Loucy (cell line): ENCODE measurements at regions not wholly inside any gene's neighbourhood (a gene's known extent, or its start where the extent isn't known, plus 50 kb on each side); places are given as distances from the start of the nearest gene placed in this dataset.

Experiments
- H2AFZ ChIP-seq: fragments of 200-600 bp; sonication (generic); 2 replicates; pipeline ENCODE4 v1.6.0; 2016; ENCODE audit warnings: antibody characterized with exemption, mild to moderate bottlenecking, low read length, moderate library complexity
- H3F3A ChIP-seq: fragments of 200-600 bp; 2 replicates; pipeline ENCODE4 v1.6.0; 2016; ENCODE audit warnings: antibody characterized with exemption, low read depth, mild to moderate bottlenecking
- H3K27me3 ChIP-seq: fragments of 200-600 bp; sonication (generic); 2 replicates; pipeline ENCODE4 v1.6.1; 2014; ENCODE audit warnings: low read length, mild to moderate bottlenecking; ENCODE audit not compliant: insufficient read depth, poor library complexity, severe bottlenecking
- H3K36me3 ChIP-seq: fragments of 200-600 bp; sonication (generic); 2 replicates; pipeline ENCODE4 v1.6.1; 2016; ENCODE audit warnings: low read length; ENCODE audit not compliant: insufficient read depth
- H3K4me1 ChIP-seq: fragments of 200-600 bp; sonication (generic); 2 replicates; pipeline ENCODE4 v1.5.1; 2014; ENCODE audit warnings: low read length, mild to moderate bottlenecking; ENCODE audit not compliant: insufficient read depth, poor library complexity, severe bottlenecking
- H3K4me2 ChIP-seq: fragments of 200-600 bp; sonication (generic); 2 replicates; pipeline ENCODE4 v1.6.0; 2014; ENCODE audit warnings: antibody characterized with exemption, low read length, low read depth, mild to moderate bottlenecking; ENCODE audit not compliant: poor library complexity, severe bottlenecking
- H3K4me3 ChIP-seq: fragments of 200-600 bp; sonication (generic); 2 replicates; pipeline ENCODE4 v1.5.1; 2014; ENCODE audit warnings: low read length, mild to moderate bottlenecking, mixed read lengths; ENCODE audit not compliant: poor library complexity, severe bottlenecking
- H3K79me2 ChIP-seq: fragments of 200-600 bp; sonication (generic); 2 replicates; pipeline ENCODE4 v1.6.1; 2014; ENCODE audit warnings: low read length; ENCODE audit not compliant: insufficient read depth
- H3K9ac ChIP-seq: fragments of 200-600 bp; sonication (generic); 2 replicates; pipeline ENCODE4 v1.6.0; 2014; ENCODE audit warnings: mild to moderate bottlenecking, low read depth, low read length, moderate library complexity; ENCODE audit not compliant: poor library complexity, severe bottlenecking
- H3K9me2 ChIP-seq: fragments of 200-600 bp; sonication (generic); replicated peaks from 2 replicates; pipeline ENCODE4 v1.6.1; 2016; ENCODE audit warnings: low read depth, low read length, mixed read lengths
- H3K9me3 ChIP-seq: fragments of 200-600 bp; sonication (generic); 2 replicates; pipeline ENCODE4 v1.6.1; 2014; ENCODE audit warnings: mild to moderate bottlenecking, antibody characterized with exemption, low read length, low read depth; ENCODE audit not compliant: insufficient read depth
- H4K20me1 ChIP-seq: fragments of 200-600 bp; sonication (generic); 2 replicates; pipeline ENCODE4 v1.6.0; 2014; ENCODE audit warnings: antibody characterized with exemption, low read length, mild to moderate bottlenecking; ENCODE audit not compliant: insufficient read depth, poor library complexity, severe bottlenecking
- CTCF ChIP-seq: fragments of 200-600 bp; sonication (generic); conservative IDR thresholded peaks from 2 replicates; pipeline ENCODE4 v1.5.1; 2014; ENCODE audit warnings: mild to moderate bottlenecking, antibody characterized with exemption, low read length
- EZH2phosphoT487 ChIP-seq: fragments of 200-600 bp; IDR thresholded peaks from 2 replicates; pipeline ENCODE4 v1.6.1; 2018; ENCODE audit warnings: antibody characterized with exemption, mild to moderate bottlenecking, moderate library complexity, borderline replicate concordance

- Histone ChIP-seq H2AFZ (no peak overlapping the region), H3K9me3 (no peaks in the 10 kb centered on the region), H3K9ac (no peak overlapping the region), H3K79me2 (no peaks in the 10 kb centered on the region), H3K27me3 (no peaks in the 10 kb centered on the region), H3K4me2 (no peak overlapping the region), H3K36me3 (no peaks in the 10 kb centered on the region), H3F3A (no peaks in the 10 kb centered on the region), H3K9me2 (no peaks in the 10 kb centered on the region), H3K4me1 (no peaks in the 10 kb centered on the region), H4K20me1 (no peaks in the 10 kb centered on the region), H3K4me3 (no peak overlapping the region)
- TF ChIP-seq CTCF, result no peak
- no peak for TF ChIP-seq EZH2phosphoT487
Measured at GRCh38 chr7:11252705-11253272, 279.1 kb downstream of the PHF14 start.

- Histone ChIP-seq H3K4me3 (no peak overlapping the region), H3K4me1 (no peaks in the 10 kb centered on the region), H3K27me3 (no peaks in the 10 kb centered on the region), H2AFZ (no peak overlapping the region), H3K9me2 (no peaks in the 10 kb centered on the region), H4K20me1 (no peaks in the 10 kb centered on the region), H3K36me3 (no peaks in the 10 kb centered on the region), H3F3A (no peaks in the 10 kb centered on the region), H3K79me2 (no peaks in the 10 kb centered on the region), H3K4me2 (no peak overlapping the region), H3K9ac (no peak overlapping the region), H3K9me3 (no peaks in the 10 kb centered on the region)
- TF ChIP-seq EZH2phosphoT487 (no peak), CTCF (no peak)
Measured at GRCh38 chr7:11256501-11256900, 282.8 kb downstream of the PHF14 start.

GRCh38 chr7:11261470-11261869, 287.8 kb downstream of the PHF14 start:
- no peaks in the 10 kb centered on the region for H3K27me3 ChIP-seq
- H4K20me1 ChIP-seq, result no peaks in the 10 kb centered on the region
- no peak overlapping the region for H2AFZ ChIP-seq
- no peaks in the 10 kb centered on the region for H3K9me3 ChIP-seq
- no peak overlapping the region for H3K9ac ChIP-seq
- no peaks in the 10 kb centered on the region for H3K79me2 ChIP-seq
- TF ChIP-seq EZH2phosphoT487, result no peak
- no peak for TF ChIP-seq CTCF
- no peaks in the 10 kb centered on the region for H3K36me3 ChIP-seq
- no peaks in the 10 kb centered on the region for H3F3A ChIP-seq
- H3K4me3 ChIP-seq, result no peak overlapping the region
- no peaks in the 10 kb centered on the region for H3K9me2 ChIP-seq
- H3K4me1 ChIP-seq, result no peaks in the 10 kb centered on the region
- no peak overlapping the region for H3K4me2 ChIP-seq
